Trophoblast cell (in vitro differentiated cells and primary cell): ENCODE measurements at regions not wholly inside any gene's neighbourhood (a gene's known extent, or its start where the extent isn't known, plus 50 kb on each side); places are given as distances from the start of the nearest gene placed in this dataset.

Source experiments
- DNase-seq, 2 donors: peaks; one replicate each; pipeline ENCODE4 v3.0.0-alpha.2; 2016
- H2AFZ ChIP-seq: 2 replicates; pipeline ENCODE4 v1.6.1; 2013; ENCODE audit warnings: low read length, moderate library complexity, mild to moderate bottlenecking; ENCODE audit not compliant: insufficient read depth, poor library complexity
- H2AK5ac ChIP-seq: 2 replicates; pipeline ENCODE4 v1.6.1; 2013; ENCODE audit warnings: mild to moderate bottlenecking, low read length
- H2BK120ac ChIP-seq: 2 replicates; pipeline ENCODE4 v1.6.1; 2013; ENCODE audit warnings: low read length, mild to moderate bottlenecking, moderate library complexity; ENCODE audit not compliant: insufficient read depth, poor library complexity
- H2BK12ac ChIP-seq: 2 replicates; pipeline ENCODE4 v1.6.1; 2013; ENCODE audit warnings: mild to moderate bottlenecking, low read length, moderate library complexity
- H2BK5ac ChIP-seq: 2 replicates; pipeline ENCODE4 v1.6.1; 2013; ENCODE audit warnings: low read length, low read depth, moderate library complexity, mild to moderate bottlenecking; ENCODE audit not compliant: poor library complexity
- H3K14ac ChIP-seq: 2 replicates; pipeline ENCODE4 v1.6.1; 2013; ENCODE audit warnings: mild to moderate bottlenecking, low read length
- H3K18ac ChIP-seq: 2 replicates; pipeline ENCODE4 v1.6.1; 2013; ENCODE audit warnings: mild to moderate bottlenecking, low read length
- H3K23ac ChIP-seq: 2 replicates; pipeline ENCODE4 v1.6.1; 2013; ENCODE audit warnings: low read length
- H3K27ac ChIP-seq: 2 replicates; pipeline ENCODE4 v1.5.1; 2013; ENCODE audit warnings: low read depth, mild to moderate bottlenecking, inconsistent platforms, low read length, moderate library complexity
- H3K27me3 ChIP-seq: 2 replicates; pipeline ENCODE4 v1.6.1; 2013; ENCODE audit warnings: inconsistent platforms, mild to moderate bottlenecking, low read length, moderate library complexity; ENCODE audit not compliant: insufficient read depth
- H3K36me3 ChIP-seq, 2 experiments: 1 replicate in 1 of 2; 2 replicates in 1 of 2; pipeline ENCODE4 v1.6.1; 2013; ENCODE audit warnings: low read length in 2 of 2, mild to moderate bottlenecking in 2 of 2, moderate library complexity in 1 of 2; ENCODE audit not compliant: insufficient read depth in 2 of 2, control insufficient read depth in 1 of 2
- H3K4ac ChIP-seq: 2 replicates; pipeline ENCODE4 v1.6.1; 2013; ENCODE audit warnings: low read depth, mild to moderate bottlenecking, low read length, moderate library complexity
- H3K4me1 ChIP-seq, 2 experiments: 1 replicate in 1 of 2; 2 replicates in 1 of 2; pipeline ENCODE4 v1.6.1; 2013; ENCODE audit warnings: low read length in 2 of 2, mild to moderate bottlenecking in 2 of 2, moderate library complexity in 1 of 2; ENCODE audit not compliant: insufficient read depth in 2 of 2, control insufficient read depth in 1 of 2
- H3K4me2 ChIP-seq: 2 replicates; pipeline ENCODE4 v1.6.1; 2013; ENCODE audit warnings: inconsistent platforms, mild to moderate bottlenecking, low read length, moderate library complexity
- H3K4me3 ChIP-seq: 2 replicates; pipeline ENCODE4 v1.5.1; 2013; ENCODE audit warnings: mild to moderate bottlenecking, low read depth, low read length, inconsistent platforms
- H3K79me1 ChIP-seq: one replicate; pipeline ENCODE4 v1.6.1; 2013; ENCODE audit warnings: low read length
- H3K79me2 ChIP-seq: 2 replicates; pipeline ENCODE4 v1.6.1; 2013; ENCODE audit warnings: low read length, mild to moderate bottlenecking; ENCODE audit not compliant: control insufficient read depth, insufficient read depth, poor library complexity
- H3K9ac ChIP-seq: 2 replicates; pipeline ENCODE4 v1.6.1; 2013; ENCODE audit warnings: mild to moderate bottlenecking, low read length
- H3K9me3 ChIP-seq: 2 replicates; pipeline ENCODE4 v1.6.1; 2013; ENCODE audit warnings: low read depth, mild to moderate bottlenecking, control low read depth, inconsistent platforms, low read length; ENCODE audit not compliant: insufficient read depth
- H4K12ac ChIP-seq: 2 replicates; pipeline ENCODE4 v1.6.1; 2013; ENCODE audit warnings: low read depth, mild to moderate bottlenecking, low read length, moderate library complexity
- H4K8ac ChIP-seq: 2 replicates; pipeline ENCODE4 v1.6.1; 2013; ENCODE audit warnings: low read depth, mild to moderate bottlenecking, low read length, moderate library complexity
- H4K91ac ChIP-seq: one replicate; pipeline ENCODE4 v1.6.1; 2013; ENCODE audit warnings: low read depth, mild to moderate bottlenecking, low read length, moderate library complexity
- WGBS: extraction: QIAGEN DNeasy Blood & Tissue Kit; methylation state at CpG from one replicate; pipeline ENCODE4 v1.1.7; 2013; ENCODE audit warnings: missing lambda C conversion rate; ENCODE audit not compliant: insufficient read length, insufficient coverage; ENCODE audit errors: extremely low coverage; 5-methylcytosine and 5-hydroxymethylcytosine counted together

GRCh38 chr2:226634943-226635604 is 164.5 kb downstream of the IRS1 start:
- Histone ChIP-seq H4K91ac (no peak overlapping the region), H3K4ac (no peak overlapping the region), H2BK12ac (no peak overlapping the region), H3K27ac (no peak overlapping the region), H3K23ac (no peak overlapping the region), H3K9me3 (no peaks in the 10 kb centered on the region), H3K9ac (no peak overlapping the region), H3K4me3 (no peak overlapping the region), H2BK5ac (no peak overlapping the region), H2BK120ac (no peak overlapping the region), H3K79me2 (no peaks in the 10 kb centered on the region), H3K27me3 (no peaks in the 10 kb centered on the region), H2AFZ (no peak overlapping the region), H3K79me1 (no peaks in the 10 kb centered on the region), H3K14ac (no peak overlapping the region), H4K12ac (no peak overlapping the region), H3K4me2 (no peak overlapping the region), H4K8ac (no peak overlapping the region), H2AK5ac (no peak overlapping the region), H3K4me1 (no peaks in the 10 kb centered on the region), H3K18ac (no peak overlapping the region), H3K36me3 (no peaks in the 10 kb centered on the region)
- DNase-seq, result no peak
- no CpG with 5 or more reads among the region's 4 CpGs for WGBS

- H3K4ac ChIP-seq, result no peak overlapping the region
- H3K14ac ChIP-seq, result no peak overlapping the region
- no peaks in the 10 kb centered on the region for H3K27me3 ChIP-seq
- no peak overlapping the region for H3K18ac ChIP-seq
- no peaks in the 10 kb centered on the region for H3K9me3 ChIP-seq
- no peak overlapping the region for H2AFZ ChIP-seq
- no peaks in the 10 kb centered on the region for H3K4me1 ChIP-seq
- H4K8ac ChIP-seq, result no peak overlapping the region
- no peak overlapping the region for H3K4me2 ChIP-seq
- H3K79me2 ChIP-seq, result no peaks in the 10 kb centered on the region
- no peaks in the 10 kb centered on the region for H3K79me1 ChIP-seq
- no peak overlapping the region for H4K12ac ChIP-seq
- no peak overlapping the region for H2BK12ac ChIP-seq
- no peak overlapping the region for H3K23ac ChIP-seq
- H3K36me3 ChIP-seq, result no peaks in the 10 kb centered on the region
- no peak overlapping the region for H3K9ac ChIP-seq
- no peak overlapping the region for H3K4me3 ChIP-seq
- no peak overlapping the region for H2AK5ac ChIP-seq
- H2BK5ac ChIP-seq, result no peak overlapping the region
- no peak for DNase-seq
- no peak overlapping the region for H2BK120ac ChIP-seq
- H3K27ac ChIP-seq, result no peak overlapping the region
- no CpG with 5 or more reads among the region's 6 CpGs for WGBS
- no peak overlapping the region for H4K91ac ChIP-seq
Observed at GRCh38 chr2:226631671-226632070, 167.9 kb downstream of the IRS1 start.

- Histone ChIP-seq H3K4ac (no peak overlapping the region), H3K27me3 (no peaks in the 10 kb centered on the region), H2AK5ac (no peak overlapping the region), H3K9me3 (no peaks in the 10 kb centered on the region), H3K79me1 (no peaks in the 10 kb centered on the region), H2BK12ac (no peak overlapping the region), H3K36me3 (no peaks in the 10 kb centered on the region), H3K79me2 (no peaks in the 10 kb centered on the region), H2AFZ (no peak overlapping the region), H3K18ac (no peak overlapping the region), H3K27ac (no peak overlapping the region), H3K23ac (no peak overlapping the region), H4K12ac (no peak overlapping the region), H3K4me2 (no peak overlapping the region), H3K4me1 (no peaks in the 10 kb centered on the region), H2BK5ac (no peak overlapping the region), H3K9ac (no peak overlapping the region), H3K14ac (no peak overlapping the region), H3K4me3 (no peak overlapping the region), H2BK120ac (no peak overlapping the region), H4K8ac (no peak overlapping the region), H4K91ac (no peak overlapping the region)
- WGBS, result no CpG with 5 or more reads among the region's 3 CpGs
- DNase-seq, result no peak
Observed at GRCh38 chr2:226631187-226631586, 168.4 kb downstream of the IRS1 start.

- H3K4me3 ChIP-seq, result no peak overlapping the region
- no peaks in the 10 kb centered on the region for H3K27me3 ChIP-seq
- no peak overlapping the region for H3K9ac ChIP-seq
- H3K27ac ChIP-seq, result no peak overlapping the region
- H2AFZ ChIP-seq, result no peak overlapping the region
- no peak overlapping the region for H2BK5ac ChIP-seq
- no peaks in the 10 kb centered on the region for H3K79me1 ChIP-seq
- H2BK12ac ChIP-seq, result no peak overlapping the region
- no peak overlapping the region for H3K23ac ChIP-seq
- no peaks in the 10 kb centered on the region for H3K79me2 ChIP-seq
- no peak overlapping the region for H2BK120ac ChIP-seq
- H3K4ac ChIP-seq, result no peak overlapping the region
- no peak overlapping the region for H3K14ac ChIP-seq
- H3K4me1 ChIP-seq, result peaks cover 0 to 4% of the 10 kb centered on the region in 2 experiments
- no peaks in the 10 kb centered on the region for H3K9me3 ChIP-seq
- WGBS, result no CpG with 5 or more reads among the region's 2 CpGs
- no peak overlapping the region for H4K8ac ChIP-seq
- no peak overlapping the region for H2AK5ac ChIP-seq
- no peaks in the 10 kb centered on the region for H3K36me3 ChIP-seq
- H3K4me2 ChIP-seq, result no peak overlapping the region
- no peak overlapping the region for H4K91ac ChIP-seq
- H4K12ac ChIP-seq, result no peak overlapping the region
- H3K18ac ChIP-seq, result no peak overlapping the region
- DNase-seq, result no peak
Observed at GRCh38 chr2:226625946-226626345, 173.7 kb downstream of the IRS1 start.
